ENCODE measurements at regions not wholly inside any gene's neighbourhood (a gene's known extent, or its start where the extent isn't known, plus 50 kb on each side); places are given as distances from the start of the nearest gene placed in this dataset.

DNA sequence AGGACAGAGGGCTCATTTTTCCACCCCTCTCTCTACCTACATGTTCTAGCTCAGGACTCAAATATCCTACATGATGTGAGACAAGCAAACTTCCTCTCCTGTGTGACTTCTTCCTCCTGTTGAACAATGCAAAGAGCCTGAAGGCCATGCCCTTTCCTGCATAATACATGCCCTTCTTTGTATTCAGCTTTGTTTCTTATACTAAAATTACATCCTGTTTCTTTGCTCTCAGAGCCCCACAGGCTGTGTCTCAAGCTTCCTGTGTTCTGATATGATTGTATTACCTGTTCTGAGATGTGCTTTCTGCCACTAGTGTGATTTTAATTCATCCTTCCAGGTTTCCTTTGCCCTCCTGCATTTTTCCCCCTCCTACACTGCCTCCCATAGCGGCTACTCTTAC lies 166.4 kb upstream of the AFF2 start:
- TF ChIP-seq EZH2 (IDR thresholded peaks at IDR 0.05; ENCODE audit: borderline replicate concordance, low read length), result no peak
- TF ChIP-seq CTCF (IDR thresholded peaks at IDR 0.05; ENCODE audit: low read length), result no peak

Data from OCI-LY1 (cell line).